GM23248 (cell line): ENCODE measurements at regions not wholly inside any gene's neighbourhood (a gene's known extent, or its start where the extent isn't known, plus 50 kb on each side); places are given as distances from the start of the nearest gene placed in this dataset.

Source experiments
- EZH2 ChIP-seq: fragments of 200-600 bp; sonication (generic); IDR thresholded peaks from 2 replicates; pipeline ENCODE4 v1.6.1; 2018; ENCODE audit warnings: antibody characterized with exemption, mild to moderate bottlenecking; ENCODE audit not compliant: insufficient read depth, poor library complexity, severe bottlenecking
- EZH2phosphoT487 ChIP-seq: fragments of 200-600 bp; sonication (generic); IDR thresholded peaks from 2 replicates; pipeline ENCODE4 v1.6.1; 2018; ENCODE audit warnings: antibody characterized with exemption, moderate library complexity, mild to moderate bottlenecking, low read depth; ENCODE audit not compliant: insufficient read depth

- TF ChIP-seq EZH2phosphoT487 (no peak), EZH2 (no peak)
These were observed 915.7 kb upstream of the PCDH20 start for GRCh38 chr13:62331384-62331783.
